Stomach (tissue), 4 donors: ENCODE measurements at regions not wholly inside any gene's neighbourhood (a gene's known extent, or its start where the extent isn't known, plus 50 kb on each side); places are given as distances from the start of the nearest gene placed in this dataset.

Experiments used
- POLR2A ChIP-seq, 4 donors: fragments of 450-650 bp; IDR thresholded peaks; one replicate each; pipeline ENCODE4 v1.6.1; 2016; ENCODE audit warnings: antibody characterized with exemption in 4 of 4, control low read depth in 2 of 4, mild to moderate bottlenecking in 1 of 4, moderate library complexity in 1 of 4
- POLR2AphosphoS5 ChIP-seq, 3 donors: sonication (generic); formaldehyde crosslinking; IDR thresholded peaks; one replicate each; pipeline ENCODE4 v1.6.1; 2016; ENCODE audit warnings: antibody characterized with exemption in 3 of 3
- TF ChIP-seq, protein P1 (sequence below), 7 experiments: fragments of 450-650 bp in 4 of 7; fragments of 200-600 bp in 3 of 7; sonication (generic) in 3 of 7; IDR thresholded peaks; one replicate each; pipeline ENCODE4 v1.5.1; 2016 to 2019; ENCODE audit warnings: antibody characterized with exemption in 7 of 7, control low read depth in 2 of 7, mild to moderate bottlenecking in 1 of 7

DNA sequence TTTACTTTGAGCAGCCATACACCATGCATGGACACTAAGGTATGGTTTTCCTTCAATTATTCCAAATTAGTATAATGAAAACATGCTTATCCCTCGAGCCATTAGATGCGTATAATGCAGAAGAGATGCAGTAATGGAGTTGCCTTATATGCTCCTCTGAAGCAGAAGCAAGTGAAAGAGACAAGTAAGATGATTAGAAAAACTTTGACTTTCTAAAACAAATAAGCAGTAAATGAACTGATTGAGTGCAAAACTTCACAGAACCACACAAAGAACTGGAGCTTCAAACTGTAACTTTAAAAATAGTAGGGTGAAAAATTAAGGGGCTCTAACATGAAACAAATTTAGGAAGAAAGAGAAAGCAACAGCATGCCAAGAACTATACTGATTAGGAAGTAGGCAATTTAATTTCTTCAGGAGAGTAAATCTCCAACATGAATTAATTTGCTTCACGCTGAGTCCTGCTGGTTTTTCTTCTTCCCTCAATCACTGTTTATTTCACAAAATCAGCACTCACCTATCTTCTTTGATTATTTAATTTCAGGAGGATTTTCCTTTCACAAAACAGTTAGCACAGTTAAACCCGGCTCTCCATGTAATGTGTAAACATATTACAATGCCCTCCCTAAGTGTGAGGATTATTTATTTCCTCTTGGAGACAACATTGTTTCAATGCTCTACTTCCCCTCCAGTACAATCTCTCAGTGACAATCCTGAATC is 90.3 kb upstream of the PAM start:
- TF ChIP-seq, protein P1, sequence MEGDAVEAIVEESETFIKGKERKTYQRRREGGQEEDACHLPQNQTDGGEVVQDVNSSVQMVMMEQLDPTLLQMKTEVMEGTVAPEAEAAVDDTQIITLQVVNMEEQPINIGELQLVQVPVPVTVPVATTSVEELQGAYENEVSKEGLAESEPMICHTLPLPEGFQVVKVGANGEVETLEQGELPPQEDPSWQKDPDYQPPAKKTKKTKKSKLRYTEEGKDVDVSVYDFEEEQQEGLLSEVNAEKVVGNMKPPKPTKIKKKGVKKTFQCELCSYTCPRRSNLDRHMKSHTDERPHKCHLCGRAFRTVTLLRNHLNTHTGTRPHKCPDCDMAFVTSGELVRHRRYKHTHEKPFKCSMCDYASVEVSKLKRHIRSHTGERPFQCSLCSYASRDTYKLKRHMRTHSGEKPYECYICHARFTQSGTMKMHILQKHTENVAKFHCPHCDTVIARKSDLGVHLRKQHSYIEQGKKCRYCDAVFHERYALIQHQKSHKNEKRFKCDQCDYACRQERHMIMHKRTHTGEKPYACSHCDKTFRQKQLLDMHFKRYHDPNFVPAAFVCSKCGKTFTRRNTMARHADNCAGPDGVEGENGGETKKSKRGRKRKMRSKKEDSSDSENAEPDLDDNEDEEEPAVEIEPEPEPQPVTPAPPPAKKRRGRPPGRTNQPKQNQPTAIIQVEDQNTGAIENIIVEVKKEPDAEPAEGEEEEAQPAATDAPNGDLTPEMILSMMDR (IDR thresholded peaks at IDR 0.05) = no peak
- TF ChIP-seq POLR2AphosphoS5 (IDR thresholded peaks at IDR 0.05) (no peak), POLR2A (IDR thresholded peaks at IDR 0.05) (no peak)
